Testis (tissue), 2 donors: ENCODE measurements at regions not wholly inside any gene's neighbourhood (a gene's known extent, or its start where the extent isn't known, plus 50 kb on each side); places are given as distances from the start of the nearest gene placed in this dataset.

Experiments
- CTCF ChIP-seq, 3 experiments: fragments of 450-650 bp in 2 of 3; fragments of 200-600 bp in 1 of 3; sonication (generic) in 1 of 3; IDR thresholded peaks; one replicate each; pipeline ENCODE4 v1.5.1; 2016 to 2019; ENCODE audit warnings: antibody characterized with exemption in 3 of 3, mild to moderate bottlenecking in 2 of 3, moderate library complexity in 1 of 3
- POLR2A ChIP-seq: fragments of 450-650 bp; IDR thresholded peaks from one replicate; pipeline ENCODE4 v1.6.1; 2017; ENCODE audit warnings: antibody characterized with exemption, mild to moderate bottlenecking, moderate library complexity

- TF ChIP-seq CTCF (IDR thresholded peaks at IDR 0.05) (no peak), POLR2A (no peak)
These were observed 655.4 kb upstream of the ZP4 start for GRCh38 chr1:238546118-238546517.
